Liver (tissue), 8 donors: ENCODE measurements at regions not wholly inside any gene's neighbourhood (a gene's known extent, or its start where the extent isn't known, plus 50 kb on each side); places are given as distances from the start of the nearest gene placed in this dataset.

Experiments used
- DNase-seq: peaks from one replicate; pipeline ENCODE4 v3.0.0-alpha.2; 2017; ENCODE audit warnings: low spot score
- H3K27ac ChIP-seq, 2 donors: one replicate each; pipeline ENCODE4 v1.7.0; 2013; ENCODE audit warnings: inconsistent platforms in 2 of 2, low read length in 2 of 2, control low read depth in 1 of 2, low read depth in 1 of 2, mild to moderate bottlenecking in 1 of 2
- H3K27me3 ChIP-seq, 4 donors: one replicate each; pipeline versions ENCODE4 v1.6.1 to v1.7.0; 2013; ENCODE audit warnings: low read length in 3 of 4, inconsistent platforms in 1 of 4, mild to moderate bottlenecking in 1 of 4, moderate library complexity in 1 of 4; ENCODE audit not compliant: control insufficient read depth in 4 of 4, insufficient read depth in 4 of 4
- H3K36me3 ChIP-seq, 4 donors: one replicate each; pipeline versions ENCODE4 v1.6.1 to v1.7.0; 2013; ENCODE audit warnings: low read length in 3 of 4, mild to moderate bottlenecking in 3 of 4, low read depth in 1 of 4, moderate library complexity in 1 of 4; ENCODE audit not compliant: control insufficient read depth in 4 of 4, insufficient read depth in 3 of 4
- H3K4me1 ChIP-seq, 4 donors: one replicate each; pipeline versions ENCODE4 v1.6.1 to v1.7.0; 2013; ENCODE audit warnings: low read length in 3 of 4, mild to moderate bottlenecking in 3 of 4, moderate library complexity in 1 of 4; ENCODE audit not compliant: control insufficient read depth in 4 of 4, insufficient read depth in 4 of 4
- H3K4me3 ChIP-seq, 3 donors: one replicate each; pipeline versions ENCODE4 v1.6.1 to v1.7.0; 2013; ENCODE audit warnings: low read length in 3 of 3, control low read depth in 1 of 3, low read depth in 1 of 3, mild to moderate bottlenecking in 1 of 3
- H3K9ac ChIP-seq, 2 donors: one replicate each; pipeline ENCODE4 v1.7.0; 2013; ENCODE audit warnings: low read length in 2 of 2, mild to moderate bottlenecking in 2 of 2, moderate library complexity in 2 of 2, control low read depth in 1 of 2, low read depth in 1 of 2
- H3K9me3 ChIP-seq, 4 donors: one replicate each; pipeline versions ENCODE4 v1.6.1 to v1.7.0; 2013; ENCODE audit warnings: low read length in 3 of 4; ENCODE audit not compliant: control insufficient read depth in 4 of 4
- EGR1 ChIP-seq, 2 donors: IDR thresholded peaks; 2 replicates each; pipeline ENCODE4 v1.6.1; 2016 to 2018; ENCODE audit warnings: antibody characterized with exemption in 2 of 2, low read depth in 2 of 2
- FOXA1 ChIP-seq: IDR thresholded peaks from 2 replicates; pipeline ENCODE4 v1.6.1; 2016; ENCODE audit warnings: antibody characterized with exemption
- FOXA2 ChIP-seq: IDR thresholded peaks from 2 replicates; pipeline ENCODE4 v1.6.1; 2016; ENCODE audit warnings: antibody characterized with exemption
- HNF4A ChIP-seq, 2 donors: conservative IDR thresholded peaks; 2 replicates each; pipeline ENCODE4 v1.6.1; 2016; ENCODE audit warnings: antibody characterized with exemption in 2 of 2, mild to moderate bottlenecking in 2 of 2
- JUND ChIP-seq, 2 donors: IDR thresholded peaks; 2 replicates each; pipeline ENCODE4 v1.6.1; 2016; ENCODE audit warnings: antibody characterized with exemption in 2 of 2
- NR2F2 ChIP-seq: IDR thresholded peaks from 2 replicates; pipeline ENCODE4 v1.6.1; 2016; ENCODE audit warnings: antibody characterized with exemption
- RAD21 ChIP-seq, 2 donors: IDR thresholded peaks; 2 replicates each; pipeline ENCODE4 v1.6.1; 2016; ENCODE audit warnings: antibody characterized with exemption in 2 of 2, mild to moderate bottlenecking in 2 of 2
- RXRA ChIP-seq, 2 donors: IDR thresholded peaks; 2 replicates each; pipeline ENCODE4 v1.6.1; 2017 to 2018; ENCODE audit warnings: antibody characterized with exemption in 2 of 2, mild to moderate bottlenecking in 1 of 2
- SP1 ChIP-seq: IDR thresholded peaks from 2 replicates; pipeline ENCODE4 v1.6.1; 2018; ENCODE audit warnings: antibody characterized with exemption, mild to moderate bottlenecking
- TAF1 ChIP-seq: conservative IDR thresholded peaks from 2 replicates; pipeline ENCODE4 v1.6.1; 2016; ENCODE audit warnings: antibody characterized with exemption, mild to moderate bottlenecking
- YY1 ChIP-seq: IDR thresholded peaks from 2 replicates; pipeline ENCODE4 v1.6.1; 2016; ENCODE audit warnings: antibody characterized with exemption, mild to moderate bottlenecking
- WGBS: extraction: QIAGEN DNeasy Blood & Tissue Kit; methylation state at CpG from one replicate; pipeline ENCODE4 v1.1.7; 2013; 5-methylcytosine and 5-hydroxymethylcytosine counted together
- TF ChIP-seq, protein P1 (sequence below): IDR thresholded peaks from 2 replicates; pipeline ENCODE4 v1.6.1; 2016; ENCODE audit warnings: antibody characterized with exemption
- TF ChIP-seq, protein P2 (sequence below): IDR thresholded peaks from 2 replicates; pipeline ENCODE4 v1.6.1; 2016; ENCODE audit warnings: antibody characterized with exemption, mild to moderate bottlenecking
- TF ChIP-seq, protein P3 (sequence below): IDR thresholded peaks from 2 replicates; pipeline ENCODE4 v1.6.1; 2016; ENCODE audit warnings: antibody characterized with exemption
- TF ChIP-seq, protein P4 (sequence below): fragments of 150-350 bp; IDR thresholded peaks from 2 replicates; pipeline ENCODE4 v1.5.1; 2017; ENCODE audit warnings: improper control_type of control experiment, low read depth, low read length; ENCODE audit not compliant: missing input control
- donor health status: healthy.
- donor health status: healthy.
- donor health status: healthy.
- donor health status: healthy.
- donor health status: healthy.

DNA sequence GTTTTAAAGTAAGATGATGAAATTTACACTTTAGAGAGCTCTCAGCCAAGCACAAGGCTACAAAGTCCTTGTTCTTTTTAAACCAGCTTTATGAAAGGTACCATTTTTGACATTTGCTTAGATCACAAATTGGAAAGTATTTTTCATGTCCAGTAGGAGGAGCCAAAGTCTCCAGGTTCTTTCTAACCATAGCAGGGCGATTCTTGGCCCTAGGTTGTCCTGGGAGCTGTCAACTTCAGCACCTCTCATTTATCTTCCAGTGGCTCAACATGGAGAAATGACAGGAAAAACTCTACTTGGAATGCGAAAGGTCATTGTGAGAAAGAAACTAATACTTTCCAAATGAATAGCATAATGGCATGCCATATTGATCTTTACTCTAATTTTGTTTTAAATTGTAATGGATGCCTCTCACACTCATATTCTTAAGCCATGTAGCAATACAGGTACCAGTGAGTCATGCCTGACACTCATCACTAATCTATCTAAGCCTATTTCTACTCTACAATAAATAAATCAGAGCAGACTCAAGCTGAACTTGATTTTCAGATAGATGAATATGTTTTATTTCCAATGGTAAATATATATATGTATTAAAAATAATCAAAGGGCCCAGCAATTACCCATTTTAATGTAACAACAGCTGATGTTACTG, 919.1 kb upstream of the EEF2KMT start:
- Histone ChIP-seq H3K9ac (no peak overlapping the region), H3K4me3 (no peak overlapping the region), H3K9me3 (no peaks in the 10 kb centered on the region), H3K27ac (no peak overlapping the region), H3K4me1 (peaks cover 0 to 1% (median 0%) of the 10 kb centered on the region in 4 donors), H3K36me3 (no peaks in the 10 kb centered on the region), H3K27me3 (peaks cover 0 to 23% (median 2%) of the 10 kb centered on the region in 4 donors)
- DNase-seq, result no peak
- TF ChIP-seq, protein P1, sequence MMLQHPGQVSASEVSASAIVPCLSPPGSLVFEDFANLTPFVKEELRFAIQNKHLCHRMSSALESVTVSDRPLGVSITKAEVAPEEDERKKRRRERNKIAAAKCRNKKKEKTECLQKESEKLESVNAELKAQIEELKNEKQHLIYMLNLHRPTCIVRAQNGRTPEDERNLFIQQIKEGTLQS, result no peak
- TF ChIP-seq, protein P2, sequence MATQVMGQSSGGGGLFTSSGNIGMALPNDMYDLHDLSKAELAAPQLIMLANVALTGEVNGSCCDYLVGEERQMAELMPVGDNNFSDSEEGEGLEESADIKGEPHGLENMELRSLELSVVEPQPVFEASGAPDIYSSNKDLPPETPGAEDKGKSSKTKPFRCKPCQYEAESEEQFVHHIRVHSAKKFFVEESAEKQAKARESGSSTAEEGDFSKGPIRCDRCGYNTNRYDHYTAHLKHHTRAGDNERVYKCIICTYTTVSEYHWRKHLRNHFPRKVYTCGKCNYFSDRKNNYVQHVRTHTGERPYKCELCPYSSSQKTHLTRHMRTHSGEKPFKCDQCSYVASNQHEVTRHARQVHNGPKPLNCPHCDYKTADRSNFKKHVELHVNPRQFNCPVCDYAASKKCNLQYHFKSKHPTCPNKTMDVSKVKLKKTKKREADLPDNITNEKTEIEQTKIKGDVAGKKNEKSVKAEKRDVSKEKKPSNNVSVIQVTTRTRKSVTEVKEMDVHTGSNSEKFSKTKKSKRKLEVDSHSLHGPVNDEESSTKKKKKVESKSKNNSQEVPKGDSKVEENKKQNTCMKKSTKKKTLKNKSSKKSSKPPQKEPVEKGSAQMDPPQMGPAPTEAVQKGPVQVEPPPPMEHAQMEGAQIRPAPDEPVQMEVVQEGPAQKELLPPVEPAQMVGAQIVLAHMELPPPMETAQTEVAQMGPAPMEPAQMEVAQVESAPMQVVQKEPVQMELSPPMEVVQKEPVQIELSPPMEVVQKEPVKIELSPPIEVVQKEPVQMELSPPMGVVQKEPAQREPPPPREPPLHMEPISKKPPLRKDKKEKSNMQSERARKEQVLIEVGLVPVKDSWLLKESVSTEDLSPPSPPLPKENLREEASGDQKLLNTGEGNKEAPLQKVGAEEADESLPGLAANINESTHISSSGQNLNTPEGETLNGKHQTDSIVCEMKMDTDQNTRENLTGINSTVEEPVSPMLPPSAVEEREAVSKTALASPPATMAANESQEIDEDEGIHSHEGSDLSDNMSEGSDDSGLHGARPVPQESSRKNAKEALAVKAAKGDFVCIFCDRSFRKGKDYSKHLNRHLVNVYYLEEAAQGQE, result peak; percentile 92
- peak; percentile 24 to 56 for TF ChIP-seq RAD21 (IDR thresholded peaks at IDR 0.05)
- WGBS, result 14% methylated on average over 2 of the region's 2 CpGs

DNA sequence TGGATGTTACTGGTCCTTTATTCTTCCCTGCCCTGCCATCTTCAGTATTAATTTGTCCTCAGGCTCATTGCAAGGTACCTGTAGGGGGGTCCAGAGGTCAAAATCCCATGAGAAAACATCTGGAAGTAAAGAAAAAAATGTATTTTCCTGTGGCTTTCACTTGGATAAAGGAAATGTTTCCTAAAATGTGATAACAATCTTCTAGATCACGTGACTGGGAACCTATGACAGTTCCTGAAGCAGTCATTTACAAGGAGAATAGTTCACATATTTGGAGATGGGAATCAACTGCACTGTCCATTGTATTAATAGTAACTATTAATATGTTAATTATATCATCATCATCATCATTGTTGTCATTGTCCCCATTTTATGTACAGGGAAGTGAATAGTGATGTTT, 915.1 kb upstream of the EEF2KMT start:
- WGBS, result 34% methylated on average over 1 of the region's 1 CpG
- no peaks in the 10 kb centered on the region for H3K4me1 ChIP-seq
- no peak for DNase-seq
- H3K27me3 ChIP-seq, result peaks cover 0 to 5% (median 2%) of the 10 kb centered on the region in 4 donors
- no peaks in the 10 kb centered on the region for H3K36me3 ChIP-seq
- no peak overlapping the region for H3K9ac ChIP-seq
- TF ChIP-seq EGR1 (IDR thresholded peaks at IDR 0.05; ENCODE audit: low read depth in 2 of 2), result no peak
- no peak for TF ChIP-seq FOXA2
- no peak for TF ChIP-seq SP1
- no peak for TF ChIP-seq RXRA (IDR thresholded peaks at IDR 0.05)
- TF ChIP-seq RAD21 (IDR thresholded peaks at IDR 0.05), result no peak
- no peak for TF ChIP-seq YY1
- TF ChIP-seq NR2F2, result no peak
- TF ChIP-seq, protein P3, sequence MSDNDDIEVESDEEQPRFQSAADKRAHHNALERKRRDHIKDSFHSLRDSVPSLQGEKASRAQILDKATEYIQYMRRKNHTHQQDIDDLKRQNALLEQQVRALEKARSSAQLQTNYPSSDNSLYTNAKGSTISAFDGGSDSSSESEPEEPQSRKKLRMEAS, result no peak
- TF ChIP-seq HNF4A (conservative IDR thresholded peaks at IDR 0.05), result no peak
- no peak for TF ChIP-seq FOXA1
- no peak for TF ChIP-seq TAF1
- TF ChIP-seq, protein P1, result no peak
- TF ChIP-seq JUND (IDR thresholded peaks at IDR 0.05), result no peak
- TF ChIP-seq, protein P2, result no peak
- TF ChIP-seq, protein P4, sequence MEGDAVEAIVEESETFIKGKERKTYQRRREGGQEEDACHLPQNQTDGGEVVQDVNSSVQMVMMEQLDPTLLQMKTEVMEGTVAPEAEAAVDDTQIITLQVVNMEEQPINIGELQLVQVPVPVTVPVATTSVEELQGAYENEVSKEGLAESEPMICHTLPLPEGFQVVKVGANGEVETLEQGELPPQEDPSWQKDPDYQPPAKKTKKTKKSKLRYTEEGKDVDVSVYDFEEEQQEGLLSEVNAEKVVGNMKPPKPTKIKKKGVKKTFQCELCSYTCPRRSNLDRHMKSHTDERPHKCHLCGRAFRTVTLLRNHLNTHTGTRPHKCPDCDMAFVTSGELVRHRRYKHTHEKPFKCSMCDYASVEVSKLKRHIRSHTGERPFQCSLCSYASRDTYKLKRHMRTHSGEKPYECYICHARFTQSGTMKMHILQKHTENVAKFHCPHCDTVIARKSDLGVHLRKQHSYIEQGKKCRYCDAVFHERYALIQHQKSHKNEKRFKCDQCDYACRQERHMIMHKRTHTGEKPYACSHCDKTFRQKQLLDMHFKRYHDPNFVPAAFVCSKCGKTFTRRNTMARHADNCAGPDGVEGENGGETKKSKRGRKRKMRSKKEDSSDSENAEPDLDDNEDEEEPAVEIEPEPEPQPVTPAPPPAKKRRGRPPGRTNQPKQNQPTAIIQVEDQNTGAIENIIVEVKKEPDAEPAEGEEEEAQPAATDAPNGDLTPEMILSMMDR, result no peak
- H3K27ac ChIP-seq, result no peak overlapping the region
- H3K9me3 ChIP-seq, result no peaks in the 10 kb centered on the region
- H3K4me3 ChIP-seq, result no peak overlapping the region
